ENCODE measurements at regions not wholly inside any gene's neighbourhood (a gene's known extent, or its start where the extent isn't known, plus 50 kb on each side); places are given as distances from the start of the nearest gene placed in this dataset.

GRCh38 chr11:112540261-112540660 is 279.6 kb upstream of the PLET1 start:
- H3K27ac Mint-ChIP-seq = no peak overlapping the region
- H3K9me3 Mint-ChIP-seq = peaks cover 3% of the 10 kb centered on the region
- H3K27me3 Mint-ChIP-seq = peaks cover 4% of the 10 kb centered on the region
- intact Hi-C loops (cut with micrococcal nuclease) = no loop called here
- no peak for DNase-seq
- H3K4me1 Mint-ChIP-seq = peaks cover 2% of the 10 kb centered on the region
- H3K36me3 Mint-ChIP-seq (ENCODE audit: low read depth) = no peaks in the 10 kb centered on the region
- H3K4me3 Mint-ChIP-seq = no peak overlapping the region

- Mint-ChIP-seq H3K27ac (no peak overlapping the region), H3K27me3 (no peaks in the 10 kb centered on the region), H3K4me1 (peaks cover 2% of the 10 kb centered on the region), H3K36me3 (ENCODE audit: low read depth) (no peaks in the 10 kb centered on the region), H3K4me3 (no peak overlapping the region), H3K9me3 (peaks cover 3% of the 10 kb centered on the region)
- DNase-seq = no peak
- intact Hi-C loops (cut with micrococcal nuclease) = no loop called here
Observed at GRCh38 chr11:112541140-112542046, 280.7 kb upstream of the PLET1 start.

- no peaks in the 10 kb centered on the region for H3K27me3 Mint-ChIP-seq
- no peak overlapping the region for H3K27ac Mint-ChIP-seq
- H3K9me3 Mint-ChIP-seq = peaks cover 3% of the 10 kb centered on the region
- DNase-seq = no peak
- no peak overlapping the region for H3K4me3 Mint-ChIP-seq
- no peaks in the 10 kb centered on the region for H3K36me3 Mint-ChIP-seq (ENCODE audit: low read depth)
- H3K4me1 Mint-ChIP-seq = peaks cover 2% of the 10 kb centered on the region
- intact Hi-C loops (cut with micrococcal nuclease) = no loop called here
Observed at GRCh38 chr11:112542479-112542878, 281.8 kb upstream of the PLET1 start.

- H3K36me3 Mint-ChIP-seq (ENCODE audit: low read depth) = no peaks in the 10 kb centered on the region
- intact Hi-C loops (cut with micrococcal nuclease) = no loop called here
- no peak overlapping the region for H3K27ac Mint-ChIP-seq
- no peak overlapping the region for H3K4me3 Mint-ChIP-seq
- H3K27me3 Mint-ChIP-seq = no peaks in the 10 kb centered on the region
- peaks cover 3% of the 10 kb centered on the region for H3K9me3 Mint-ChIP-seq
- DNase-seq = no peak
- H3K4me1 Mint-ChIP-seq = peaks cover 2% of the 10 kb centered on the region
Observed at GRCh38 chr11:112543390-112543789, 282.7 kb upstream of the PLET1 start.

- Mint-ChIP-seq H3K27ac (no peak overlapping the region), H3K27me3 (peaks cover 4% of the 10 kb centered on the region), H3K4me1 (no peaks in the 10 kb centered on the region), H3K36me3 (ENCODE audit: low read depth) (no peaks in the 10 kb centered on the region), H3K9me3 (no peaks in the 10 kb centered on the region), H3K4me3 (no peak overlapping the region)
- DNase-seq = no peak
- intact Hi-C loops (cut with micrococcal nuclease) = no loop called here
Observed at GRCh38 chr11:112548641-112549040, 288.0 kb upstream of the PLET1 start.

DNA sequence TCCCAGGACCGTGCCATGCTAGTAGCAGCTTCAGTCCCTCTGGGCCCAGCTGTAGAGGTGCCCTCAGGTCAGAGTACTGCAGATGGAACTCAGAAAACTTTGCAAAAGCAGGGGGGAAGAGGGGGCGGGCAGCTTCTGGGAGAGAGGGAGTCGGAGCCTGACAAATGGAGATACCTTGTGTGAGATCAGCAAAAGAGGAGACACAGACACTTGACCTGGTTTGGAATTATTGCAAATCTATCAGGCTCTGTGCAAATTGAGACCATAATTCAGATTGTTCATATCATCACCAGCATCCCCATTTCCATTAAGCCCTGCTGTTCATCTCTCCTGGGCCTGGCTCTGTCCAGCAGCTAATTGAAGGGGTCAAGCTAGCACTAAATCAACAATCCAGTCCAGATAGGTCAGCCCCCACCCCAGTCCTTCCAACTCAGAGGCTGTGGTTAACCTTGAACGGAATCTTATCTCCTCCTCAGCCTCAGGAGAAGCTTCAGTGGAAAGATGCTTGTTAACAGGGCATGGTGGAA is 292.6 kb upstream of the PLET1 start:
- H3K27me3 Mint-ChIP-seq = peaks cover 8% of the 10 kb centered on the region
- H3K4me1 Mint-ChIP-seq = peaks cover 2% of the 10 kb centered on the region
- no peaks in the 10 kb centered on the region for H3K9me3 Mint-ChIP-seq
- no peak for DNase-seq
- no peaks in the 10 kb centered on the region for H3K36me3 Mint-ChIP-seq (ENCODE audit: low read depth)
- H3K4me3 Mint-ChIP-seq = no peak overlapping the region
- no peak overlapping the region for H3K27ac Mint-ChIP-seq
- intact Hi-C loops (cut with micrococcal nuclease) = no loop called here

DNA sequence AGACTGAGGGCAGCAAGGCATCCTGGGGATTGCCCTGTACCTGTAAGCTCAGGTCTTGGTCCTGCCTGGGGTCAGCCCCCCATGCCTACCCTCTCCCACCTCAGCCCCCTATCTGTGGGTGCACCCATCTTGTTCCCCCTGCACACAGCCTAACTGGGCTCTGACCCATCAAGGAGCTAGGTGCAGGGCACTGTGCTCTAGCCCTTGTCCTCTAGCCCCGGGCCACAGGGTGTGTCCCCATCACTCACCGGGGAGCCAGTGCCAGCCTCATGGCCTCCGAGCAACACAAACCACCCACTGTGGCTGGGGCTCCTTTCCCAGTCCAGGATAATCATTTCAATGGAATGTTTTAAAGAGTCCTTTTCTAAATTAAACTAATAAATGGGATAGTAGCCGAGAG is 293.9 kb upstream of the PLET1 start:
- H3K4me1 Mint-ChIP-seq = peaks cover 2% of the 10 kb centered on the region
- no peak for DNase-seq
- H3K9me3 Mint-ChIP-seq = no peaks in the 10 kb centered on the region
- H3K27ac Mint-ChIP-seq = no peak overlapping the region
- H3K4me3 Mint-ChIP-seq = no peak overlapping the region
- peaks cover 8% of the 10 kb centered on the region for H3K27me3 Mint-ChIP-seq
- intact Hi-C loops (cut with micrococcal nuclease) = no loop called here
- no peaks in the 10 kb centered on the region for H3K36me3 Mint-ChIP-seq (ENCODE audit: low read depth)

- intact Hi-C loops (cut with micrococcal nuclease) = loop anchor here (1.0 to 2.0 kb wide), 2 partner anchors 265 to 337 kb away; no protein-coding TSS in a partner anchor
- H3K27ac Mint-ChIP-seq = no peak overlapping the region
- H3K9me3 Mint-ChIP-seq = no peaks in the 10 kb centered on the region
- DNase-seq = peak; percentile 89
- no peaks in the 10 kb centered on the region for H3K36me3 Mint-ChIP-seq (ENCODE audit: low read depth)
- no peak overlapping the region for H3K4me3 Mint-ChIP-seq
- H3K4me1 Mint-ChIP-seq = peaks cover 2% of the 10 kb centered on the region
- H3K27me3 Mint-ChIP-seq = peaks cover 8% of the 10 kb centered on the region
Observed at GRCh38 chr11:112555491-112556364, 295.1 kb upstream of the PLET1 start.

DNA sequence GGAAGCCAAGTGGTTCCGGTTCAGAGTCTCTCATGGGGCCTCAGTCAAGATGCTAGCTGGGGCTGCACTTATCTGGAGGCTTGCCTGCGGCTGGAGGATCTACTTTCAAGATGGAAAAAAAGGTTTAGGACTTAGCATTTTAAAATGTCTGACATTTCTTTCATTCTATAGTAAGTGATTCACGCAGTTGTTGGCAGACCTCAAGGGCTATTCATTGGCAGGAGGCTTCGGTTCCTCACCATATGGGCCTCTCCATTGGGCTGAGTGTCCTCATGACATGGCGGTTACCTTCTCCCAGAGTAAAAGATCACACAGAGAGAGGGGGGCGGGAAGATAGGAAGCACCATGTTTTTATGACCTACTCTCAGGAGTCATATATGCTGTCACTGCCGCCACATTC is 298.0 kb upstream of the PLET1 start:
- H3K27ac Mint-ChIP-seq = no peak overlapping the region
- DNase-seq = no peak
- intact Hi-C loops (cut with micrococcal nuclease) = no loop called here
- H3K36me3 Mint-ChIP-seq (ENCODE audit: low read depth) = no peaks in the 10 kb centered on the region
- H3K9me3 Mint-ChIP-seq = no peaks in the 10 kb centered on the region
- H3K27me3 Mint-ChIP-seq = peaks cover 4% of the 10 kb centered on the region
- H3K4me3 Mint-ChIP-seq = no peak overlapping the region
- peaks cover 2% of the 10 kb centered on the region for H3K4me1 Mint-ChIP-seq

DNA sequence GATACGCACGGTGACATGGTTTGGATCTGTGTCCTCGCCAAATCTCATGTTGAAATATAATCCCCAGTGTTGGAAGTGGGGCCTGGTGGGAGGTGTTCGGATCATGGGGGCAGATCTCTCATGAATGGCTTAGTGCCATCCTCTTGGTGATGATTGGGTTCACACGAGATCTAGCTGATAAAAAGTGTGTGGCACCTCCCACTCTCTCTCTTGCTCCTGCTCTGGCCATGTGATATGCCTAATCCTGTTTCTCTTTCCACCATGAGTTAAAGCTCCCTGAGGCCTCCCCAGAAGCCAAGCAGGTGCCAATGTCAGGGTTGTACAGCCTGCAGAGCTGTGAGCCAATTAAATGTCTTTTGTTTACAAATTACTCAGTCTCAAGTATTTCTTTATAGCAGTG is 303.1 kb upstream of the PLET1 start:
- Mint-ChIP-seq H3K27ac (no peak overlapping the region), H3K9me3 (no peaks in the 10 kb centered on the region), H3K4me1 (no peaks in the 10 kb centered on the region), H3K36me3 (ENCODE audit: low read depth) (no peaks in the 10 kb centered on the region), H3K4me3 (no peak overlapping the region), H3K27me3 (peaks cover 17% of the 10 kb centered on the region)
- intact Hi-C loops (cut with micrococcal nuclease) = no loop called here
- DNase-seq = no peak

DNA sequence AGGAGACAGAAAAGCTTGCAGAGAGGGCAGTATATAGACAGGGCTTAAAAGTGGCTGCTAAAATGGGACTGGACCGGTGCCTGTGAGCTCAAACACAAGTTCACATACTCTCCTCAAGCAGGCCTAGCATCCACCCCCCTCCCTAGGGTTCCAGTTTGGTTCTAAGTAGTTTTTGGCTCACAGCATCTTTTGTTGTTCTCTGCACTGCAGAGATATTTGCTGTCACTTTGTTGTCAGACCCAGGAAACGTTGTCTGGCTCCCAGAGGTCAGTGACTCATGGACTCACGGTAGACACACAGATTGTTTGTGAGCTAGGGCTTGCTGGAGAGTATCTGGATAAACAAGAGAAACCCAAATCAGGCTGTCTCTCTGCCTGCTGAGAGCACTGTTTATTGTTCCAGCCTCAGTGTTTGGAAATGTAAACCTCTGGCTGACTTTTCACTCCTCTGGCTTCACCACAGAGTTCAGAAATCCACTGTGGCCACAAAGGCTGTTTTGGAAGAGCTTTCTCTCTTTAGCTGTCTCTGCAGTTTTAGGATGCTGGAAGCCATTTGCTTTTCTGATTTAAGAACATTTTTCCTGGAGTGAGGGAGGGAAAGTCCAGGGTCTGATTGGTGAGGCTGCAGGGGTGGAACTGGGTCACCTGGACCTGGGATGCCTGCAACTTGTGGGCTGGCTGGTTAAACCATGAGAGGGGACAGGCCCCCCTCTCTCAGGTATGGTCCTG is 303.7 kb upstream of the PLET1 start:
- no peaks in the 10 kb centered on the region for H3K36me3 Mint-ChIP-seq (ENCODE audit: low read depth)
- DNase-seq = no peak
- intact Hi-C loops (cut with micrococcal nuclease) = no loop called here
- no peaks in the 10 kb centered on the region for H3K9me3 Mint-ChIP-seq
- H3K27me3 Mint-ChIP-seq = peaks cover 20% of the 10 kb centered on the region
- no peak overlapping the region for H3K27ac Mint-ChIP-seq
- no peaks in the 10 kb centered on the region for H3K4me1 Mint-ChIP-seq
- H3K4me3 Mint-ChIP-seq = no peak overlapping the region

- H3K4me1 Mint-ChIP-seq = no peaks in the 10 kb centered on the region
- H3K27me3 Mint-ChIP-seq = peaks cover 28% of the 10 kb centered on the region
- no peaks in the 10 kb centered on the region for H3K36me3 Mint-ChIP-seq (ENCODE audit: low read depth)
- no peaks in the 10 kb centered on the region for H3K9me3 Mint-ChIP-seq
- no peak overlapping the region for H3K4me3 Mint-ChIP-seq
- intact Hi-C loops (cut with micrococcal nuclease) = no loop called here
- DNase-seq = no peak
- no peak overlapping the region for H3K27ac Mint-ChIP-seq
Observed at GRCh38 chr11:112565551-112565950, 304.9 kb upstream of the PLET1 start.

GRCh38 chr11:112566124-112566523 is 305.5 kb upstream of the PLET1 start:
- Mint-ChIP-seq H3K4me1 (no peaks in the 10 kb centered on the region), H3K4me3 (no peak overlapping the region), H3K9me3 (no peaks in the 10 kb centered on the region), H3K36me3 (ENCODE audit: low read depth) (no peaks in the 10 kb centered on the region), H3K27ac (no peak overlapping the region), H3K27me3 (peaks cover 28% of the 10 kb centered on the region)
- no peak for DNase-seq
- intact Hi-C loops (cut with micrococcal nuclease) = no loop called here

All from activated CD4-positive, alpha-beta T cell treated with anti-CD3 and anti-CD28 coated beads, Interleukin-2, amount 10 ng/mL, durations not matched to agents 24 days and 14 days (primary cell).